GM12891 (cell line): ENCODE measurements at regions not wholly inside any gene's neighbourhood (a gene's known extent, or its start where the extent isn't known, plus 50 kb on each side); places are given as distances from the start of the nearest gene placed in this dataset.
"Not testable (repeated sequence)": the region's sequence is repeated elsewhere in the genome, so short reads cannot be mapped to it uniquely, and the experiment has no call there.

Source experiments
- DNase-seq: peaks from one replicate; pipeline ENCODE4 v3.0.0; 2011; ENCODE audit warnings: low spot score; ENCODE audit not compliant: insufficient read length
- FAIRE-seq: peaks from 2 replicates; lab custom pipeline; 2011; peaks lifted over from hg19 to GRCh38; lab: Jason Lieb, UNC
- PAX5 ChIP-seq: IDR thresholded peaks from 2 replicates; pipeline ENCODE4 v1.6.1; 2011; ENCODE audit warnings: low read length, moderate library complexity, mild to moderate bottlenecking; ENCODE audit not compliant: insufficient read depth, severe bottlenecking
- POLR2A ChIP-seq: IDR thresholded peaks from 2 replicates; pipeline ENCODE4 v1.6.1; 2011; ENCODE audit warnings: low read depth, low read length, control low read depth
- POLR2AphosphoS5 ChIP-seq: IDR thresholded peaks from 2 replicates; pipeline ENCODE4 v1.6.1; 2011; ENCODE audit warnings: low read depth, low read length, control low read depth
- POU2F2 ChIP-seq: IDR thresholded peaks from 2 replicates; pipeline ENCODE4 v1.6.1; 2011; ENCODE audit warnings: low read depth, mild to moderate bottlenecking, control low read depth, low read length, moderate library complexity
- SPI1 ChIP-seq: IDR thresholded peaks from 2 replicates; pipeline ENCODE4 v1.6.1; 2011; ENCODE audit warnings: low read depth, low read length, control low read depth
- TAF1 ChIP-seq: IDR thresholded peaks from 2 replicates; pipeline ENCODE4 v1.6.1; 2011; ENCODE audit warnings: low read depth, low read length, control low read depth

- FAIRE-seq (no peak), DNase-seq (peak; percentile 1)
- TF ChIP-seq PAX5, result no peak
Measured at GRCh38 chr3:35908366-35909232, 269.3 kb downstream of the ARPP21 start.

GRCh38 chr3:35919160-35919559 is 279.8 kb downstream of the ARPP21 start:
- no peak for FAIRE-seq
- TF ChIP-seq SPI1, result no peak
- TF ChIP-seq TAF1, result no peak
- no peak for TF ChIP-seq POU2F2
- no peak for TF ChIP-seq POLR2A
- no peak for TF ChIP-seq POLR2AphosphoS5
- TF ChIP-seq PAX5, result no peak
- DNase-seq, result no peak

GRCh38 chr3:35921718-35922117 is 282.4 kb downstream of the ARPP21 start:
- FAIRE-seq (no peak), DNase-seq (no peak)
- TF ChIP-seq TAF1 (no peak), POLR2A (no peak), POLR2AphosphoS5 (no peak), SPI1 (no peak), POU2F2 (no peak), PAX5 (no peak)

DNA sequence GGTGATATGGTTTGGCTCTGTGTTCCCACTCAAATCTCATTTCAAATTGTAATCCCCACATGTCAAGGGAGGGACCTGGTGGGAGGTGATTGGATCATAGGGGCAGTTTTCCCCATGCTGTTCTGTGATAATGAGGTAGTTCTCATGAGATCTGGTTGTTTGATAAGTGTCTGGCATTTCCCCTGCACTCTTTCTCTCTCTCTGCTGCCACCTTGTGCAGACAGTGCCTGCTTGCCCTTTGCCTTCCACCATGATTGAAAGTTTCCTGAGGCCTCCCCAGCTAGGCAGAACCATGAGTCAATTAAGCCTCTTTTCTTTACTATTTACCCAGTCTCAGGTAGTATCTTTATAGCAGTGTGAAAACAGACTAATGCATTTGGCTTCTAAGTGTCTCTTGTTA is 284.7 kb downstream of the ARPP21 start:
- not testable (repeated sequence) for FAIRE-seq

GRCh38 chr3:35927441-35927840 is 288.1 kb downstream of the ARPP21 start:
- FAIRE-seq (no peak), DNase-seq (no peak)
- TF ChIP-seq POLR2A (no peak), PAX5 (no peak), POLR2AphosphoS5 (no peak), SPI1 (no peak), TAF1 (no peak), POU2F2 (no peak)

More for the DNA sequence above, 284.7 kb downstream of the ARPP21 start:
- not testable (repeated sequence) for DNase-seq

GRCh38 chr3:35929158-35929557 is 289.8 kb downstream of the ARPP21 start:
- FAIRE-seq (no peak), DNase-seq (no peak)
- TF ChIP-seq SPI1, result no peak
- no peak for TF ChIP-seq POLR2AphosphoS5
- no peak for TF ChIP-seq POLR2A
- no peak for TF ChIP-seq PAX5
- TF ChIP-seq TAF1, result no peak
- no peak for TF ChIP-seq POU2F2

DNA sequence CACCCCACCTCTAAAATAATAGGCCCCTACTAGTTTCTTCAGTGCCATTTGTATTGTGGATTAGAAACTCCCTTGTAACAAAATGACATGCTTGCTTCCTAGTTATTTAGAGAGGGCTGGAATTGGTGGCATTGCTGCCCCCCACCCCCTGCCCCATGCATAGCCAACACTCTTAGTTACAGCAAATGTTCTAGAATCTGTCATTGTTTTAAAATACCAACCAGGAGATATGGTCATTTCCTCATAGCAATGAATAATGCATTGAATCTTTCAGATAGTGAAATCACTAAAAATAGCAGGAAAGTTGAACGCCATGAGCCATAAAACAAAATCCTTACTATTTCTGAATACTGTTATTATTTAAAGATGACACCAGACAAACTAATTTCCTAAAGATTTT is 292.5 kb downstream of the ARPP21 start:
- DNase-seq (no peak), FAIRE-seq (no peak)
- TF ChIP-seq PAX5, result no peak
- TF ChIP-seq TAF1, result no peak
- TF ChIP-seq POLR2AphosphoS5, result no peak
- TF ChIP-seq POLR2A, result no peak
- no peak for TF ChIP-seq SPI1
- TF ChIP-seq POU2F2, result no peak

- DNase-seq (no peak), FAIRE-seq (no peak)
- no peak for TF ChIP-seq POLR2AphosphoS5
- no peak for TF ChIP-seq PAX5
- no peak for TF ChIP-seq POU2F2
- no peak for TF ChIP-seq POLR2A
- no peak for TF ChIP-seq SPI1
- no peak for TF ChIP-seq TAF1
Measured at GRCh38 chr3:35932995-35933394, 293.7 kb downstream of the ARPP21 start.

DNA sequence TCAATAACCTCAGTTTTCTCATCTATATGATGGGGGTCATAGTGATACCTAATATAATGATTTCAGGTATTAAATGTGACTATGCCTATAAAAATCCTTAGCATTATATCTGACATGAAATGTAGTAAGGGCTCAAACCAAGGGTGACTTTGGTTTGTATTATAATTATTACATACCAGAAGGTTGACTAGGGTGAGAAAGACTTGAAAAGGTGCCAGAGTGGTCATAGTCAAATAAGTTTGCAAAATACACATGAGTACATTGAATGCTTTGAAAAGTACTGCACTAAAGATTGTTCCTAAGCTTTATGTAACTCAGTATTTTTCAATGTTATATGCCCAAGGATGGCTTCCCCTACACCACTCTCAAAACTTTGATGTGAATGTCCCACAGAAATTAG is 297.2 kb downstream of the ARPP21 start:
- TF ChIP-seq POLR2A, result no peak
- TF ChIP-seq SPI1, result no peak
- TF ChIP-seq POLR2AphosphoS5, result no peak
- TF ChIP-seq POU2F2, result no peak
- no peak for TF ChIP-seq PAX5
- TF ChIP-seq TAF1, result no peak
- DNase-seq (no peak), FAIRE-seq (no peak)

- no peak for TF ChIP-seq TAF1
- no peak for TF ChIP-seq POLR2AphosphoS5
- TF ChIP-seq POU2F2, result no peak
- no peak for TF ChIP-seq POLR2A
- no peak for TF ChIP-seq SPI1
- TF ChIP-seq PAX5, result no peak
- FAIRE-seq (no peak), DNase-seq (no peak)
Measured at GRCh38 chr3:35944926-35945710, 305.8 kb downstream of the ARPP21 start.
